Left hindlimb (tissue), 1 donor: ENCODE measurements at regions not wholly inside any gene's neighbourhood (a gene's known extent, or its start where the extent isn't known, plus 50 kb on each side); places are given as distances from the start of the nearest gene placed in this dataset.

ENCODE experiments used
- DNase-seq: peaks from one replicate; pipeline ENCODE4 v3.0.0-alpha.2; 2018

GRCh38 chr2:167420211-167420610 lies 531.9 kb downstream of the XIRP2 start:
- no peak for DNase-seq

GRCh38 chr2:167415068-167415467 lies 526.8 kb downstream of the XIRP2 start:
- DNase-seq, result no peak

- DNase-seq, result no peak
Measured at GRCh38 chr2:167411367-167411766, 523.1 kb downstream of the XIRP2 start.

GRCh38 chr2:167406558-167406957 lies 518.3 kb downstream of the XIRP2 start:
- no peak for DNase-seq

GRCh38 chr2:167404627-167405284 lies 516.5 kb downstream of the XIRP2 start:
- no peak for DNase-seq

- DNase-seq, result no peak
Measured at GRCh38 chr2:167401309-167401708, 513.0 kb downstream of the XIRP2 start.

- DNase-seq, result no peak
Measured at GRCh38 chr2:167400546-167400945, 512.3 kb downstream of the XIRP2 start.

GRCh38 chr2:167398873-167399272 lies 510.6 kb downstream of the XIRP2 start:
- no peak for DNase-seq

GRCh38 chr2:167388901-167389300 lies 500.6 kb downstream of the XIRP2 start:
- no peak for DNase-seq

- no peak for DNase-seq
Measured at GRCh38 chr2:167388497-167388896, 500.2 kb downstream of the XIRP2 start.

- no peak for DNase-seq
Measured at GRCh38 chr2:167386694-167387093, 498.4 kb downstream of the XIRP2 start.

GRCh38 chr2:167383610-167384194 lies 495.4 kb downstream of the XIRP2 start:
- DNase-seq, result no peak

- DNase-seq, result no peak
Measured at GRCh38 chr2:167381349-167381748, 493.1 kb downstream of the XIRP2 start.

GRCh38 chr2:167380555-167380954 lies 492.3 kb downstream of the XIRP2 start:
- DNase-seq, result no peak

GRCh38 chr2:167380094-167380493 lies 491.8 kb downstream of the XIRP2 start:
- no peak for DNase-seq

- DNase-seq, result no peak
Measured at GRCh38 chr2:167369083-167369482, 480.8 kb downstream of the XIRP2 start.

- DNase-seq, result no peak
Measured at GRCh38 chr2:167368371-167368770, 480.1 kb downstream of the XIRP2 start.

GRCh38 chr2:167365216-167365615 lies 476.9 kb downstream of the XIRP2 start:
- no peak for DNase-seq

- no peak for DNase-seq
Measured at GRCh38 chr2:167361426-167361825, 473.1 kb downstream of the XIRP2 start.

GRCh38 chr2:167355821-167356220 lies 467.5 kb downstream of the XIRP2 start:
- no peak for DNase-seq

- DNase-seq, result no peak
Measured at GRCh38 chr2:167353605-167354280, 465.5 kb downstream of the XIRP2 start.

GRCh38 chr2:167345559-167345958 lies 457.3 kb downstream of the XIRP2 start:
- no peak for DNase-seq

- no peak for DNase-seq
Measured at GRCh38 chr2:167342769-167343168, 454.5 kb downstream of the XIRP2 start.

- no peak for DNase-seq
Measured at GRCh38 chr2:167340322-167340721, 452.0 kb downstream of the XIRP2 start.
